WTC11 (cell line): ENCODE measurements at regions not wholly inside any gene's neighbourhood (a gene's known extent, or its start where the extent isn't known, plus 50 kb on each side); places are given as distances from the start of the nearest gene placed in this dataset.

Experiments
- ATAC-seq: fragments of 200-7000 bp; cut with Tn5 transposase; 2 replicates; pipeline ENCODE4 v1.10.0; 2021; ENCODE audit warnings: mild to moderate bottlenecking, moderate library complexity
- CTCF ChIA-PET: fragments of 300-600 bp; sonication (Branson Sonifier 250); formaldehyde crosslinking; loops from one replicate; lab custom pipeline; 2021; ENCODE audit warnings: antibody characterized with exemption; lab: Charles Lee
- POLR2A ChIA-PET: fragments of 350-600 bp; sonication (Branson Sonifier 250); formaldehyde crosslinking; loops from one replicate; lab custom pipeline; 2021; ENCODE audit warnings: antibody characterized with exemption; lab: Charles Lee
- DNase-seq: peaks from one replicate; pipeline ENCODE4 v3.0.0; 2021; ENCODE audit warnings: low spot score
- H3K27ac Mint-ChIP-seq: 2 replicates; pipeline ENCODE4 v1.8.0; 2021; ENCODE audit warnings: mixed read lengths
- H3K27me3 Mint-ChIP-seq: 2 replicates; pipeline ENCODE4 v1.8.0; 2021; ENCODE audit warnings: low read depth, mild to moderate bottlenecking, moderate library complexity, mixed read lengths
- H3K36me3 Mint-ChIP-seq: 2 replicates; pipeline ENCODE4 v1.8.0; 2021; ENCODE audit warnings: mixed read lengths
- H3K4me1 Mint-ChIP-seq: 2 replicates; pipeline ENCODE4 v1.8.0; 2022; ENCODE audit warnings: mixed read lengths
- H3K4me3 Mint-ChIP-seq: 2 replicates; pipeline ENCODE4 v1.8.0; 2021; ENCODE audit warnings: mild to moderate bottlenecking, moderate library complexity, mixed read lengths
- H3K9me3 Mint-ChIP-seq: 2 replicates; pipeline ENCODE4 v1.8.0; 2021; ENCODE audit warnings: mixed read lengths
- ATF1 ChIP-seq: sonication (generic); formaldehyde crosslinking; IDR thresholded peaks from 2 replicates; pipeline ENCODE4 v1.8.1; 2023; ENCODE audit warnings: mild to moderate bottlenecking, moderate library complexity, missing genetic modification reagents
- CBFB ChIP-seq: sonication (generic); formaldehyde crosslinking; IDR thresholded peaks from 2 replicates; pipeline ENCODE4 v1.8.1; 2022; ENCODE audit warnings: mild to moderate bottlenecking, low read depth, missing genetic modification reagents
- CREB1 ChIP-seq: sonication (generic); formaldehyde crosslinking; IDR thresholded peaks from 2 replicates; pipeline ENCODE4 v1.8.0; 2023; ENCODE audit warnings: mild to moderate bottlenecking, missing genetic modification reagents
- FOXJ3 ChIP-seq: sonication (generic); formaldehyde crosslinking; IDR thresholded peaks from 2 replicates; pipeline ENCODE4 v1.9.0; 2021; ENCODE audit warnings: missing genetic modification reagents, mild to moderate bottlenecking, borderline replicate concordance
- FOXP1 ChIP-seq: sonication (generic); formaldehyde crosslinking; IDR thresholded peaks from 2 replicates; pipeline ENCODE4 v1.8.0; 2022; ENCODE audit warnings: missing genetic modification reagents, mild to moderate bottlenecking, moderate library complexity, borderline replicate concordance
- JAZF1 ChIP-seq: fragments of 250-450 bp; sonication (Bioruptor Pico); IDR thresholded peaks from 2 replicates; pipeline ENCODE4 v1.9.0; 2021; ENCODE audit warnings: moderate library complexity, mild to moderate bottlenecking, inconsistent platforms
- RELA ChIP-seq: sonication (generic); formaldehyde crosslinking; IDR thresholded peaks from 2 replicates; pipeline ENCODE4 v1.8.1; 2022; ENCODE audit warnings: missing genetic modification reagents, mild to moderate bottlenecking, borderline replicate concordance
- SOX15 ChIP-seq: fragments of 250-450 bp; sonication (Bioruptor Pico); IDR thresholded peaks from 2 replicates; pipeline ENCODE4 v1.9.0; 2021; ENCODE audit warnings: mild to moderate bottlenecking
- TEAD4 ChIP-seq: sonication (generic); formaldehyde crosslinking; IDR thresholded peaks from 2 replicates; pipeline ENCODE4 v1.8.0; 2022; ENCODE audit warnings: mild to moderate bottlenecking, missing genetic modification reagents
- ZBTB21 ChIP-seq: sonication (generic); formaldehyde crosslinking; IDR thresholded peaks from 2 replicates; pipeline ENCODE4 v1.8.1; 2023; ENCODE audit warnings: mild to moderate bottlenecking, missing genetic modification reagents, borderline replicate concordance
- ZNF219 ChIP-seq: sonication (generic); formaldehyde crosslinking; IDR thresholded peaks from 2 replicates; pipeline ENCODE4 v1.8.0; 2023; ENCODE audit warnings: missing genetic modification reagents, mild to moderate bottlenecking, borderline replicate concordance
- ZNF232 ChIP-seq: sonication (generic); formaldehyde crosslinking; IDR thresholded peaks from 2 replicates; pipeline ENCODE4 v1.8.0; 2022; ENCODE audit warnings: mild to moderate bottlenecking, missing genetic modification reagents
- ZNF396 ChIP-seq: fragments of 250-450 bp; sonication (Bioruptor Pico); IDR thresholded peaks from 2 replicates; pipeline ENCODE4 v1.8.0; 2021; ENCODE audit warnings: mild to moderate bottlenecking, moderate library complexity, borderline replicate concordance
- ZNF671 ChIP-seq: fragments of 250-450 bp; sonication (Bioruptor Pico); IDR thresholded peaks from 2 replicates; pipeline ENCODE4 v1.8.0; 2021; ENCODE audit warnings: mild to moderate bottlenecking
- TF ChIP-seq, protein P1 (sequence below): sonication (generic); formaldehyde crosslinking; IDR thresholded peaks from 2 replicates; pipeline ENCODE4 v1.8.0; 2023; ENCODE audit warnings: missing genetic modification reagents, mild to moderate bottlenecking, borderline replicate concordance
- TF ChIP-seq, protein P2 (sequence below): sonication (generic); formaldehyde crosslinking; IDR thresholded peaks from 2 replicates; pipeline ENCODE4 v1.8.1; 2022; ENCODE audit warnings: missing genetic modification reagents, borderline replicate concordance
- TF ChIP-seq, protein P3 (sequence below): fragments of 200-600 bp; IDR thresholded peaks from 2 replicates; pipeline ENCODE4 v1.8.0; 2022; ENCODE audit warnings: antibody characterized with exemption
- TF ChIP-seq, protein P4 (sequence below): sonication (generic); formaldehyde crosslinking; IDR thresholded peaks from 2 replicates; pipeline ENCODE4 v1.8.1; 2022; ENCODE audit warnings: mild to moderate bottlenecking, missing genetic modification reagents, moderate library complexity, borderline replicate concordance
- TF ChIP-seq, protein P5 (sequence below): sonication (generic); formaldehyde crosslinking; IDR thresholded peaks from 2 replicates; pipeline ENCODE4 v1.8.1; 2022; ENCODE audit warnings: mild to moderate bottlenecking, moderate library complexity, missing genetic modification reagents
- TF ChIP-seq, protein P6 (sequence below): sonication (generic); formaldehyde crosslinking; IDR thresholded peaks from 2 replicates; pipeline ENCODE4 v1.8.0; 2022; ENCODE audit warnings: mild to moderate bottlenecking, missing genetic modification reagents
- TF ChIP-seq, protein P7 (sequence below): fragments of 250-450 bp; sonication (Bioruptor Pico); IDR thresholded peaks from 2 replicates; pipeline ENCODE4 v2.1.2; 2022; ENCODE audit warnings: mild to moderate bottlenecking, moderate library complexity

DNA sequence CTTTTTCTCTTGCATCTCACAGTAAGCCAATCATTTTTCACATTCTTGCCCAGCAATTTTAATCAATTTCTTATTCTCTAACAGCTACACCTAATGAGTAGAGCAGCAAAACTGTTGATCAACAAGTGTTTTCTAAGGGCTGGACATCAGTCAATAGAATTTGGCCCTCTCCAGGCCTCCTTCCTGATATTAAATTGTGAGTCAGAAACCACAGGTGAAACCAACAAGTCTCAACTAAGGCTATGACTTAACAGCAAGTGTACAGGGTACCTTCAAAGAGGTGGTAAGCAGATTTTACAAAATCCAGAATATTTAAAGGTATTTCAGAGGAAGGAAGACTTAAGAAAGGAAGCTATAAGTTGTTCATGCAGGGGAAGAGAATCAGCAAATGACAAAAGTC is 156.5 kb upstream of the ARHGAP24 start (continued):
- TF ChIP-seq, protein P1, sequence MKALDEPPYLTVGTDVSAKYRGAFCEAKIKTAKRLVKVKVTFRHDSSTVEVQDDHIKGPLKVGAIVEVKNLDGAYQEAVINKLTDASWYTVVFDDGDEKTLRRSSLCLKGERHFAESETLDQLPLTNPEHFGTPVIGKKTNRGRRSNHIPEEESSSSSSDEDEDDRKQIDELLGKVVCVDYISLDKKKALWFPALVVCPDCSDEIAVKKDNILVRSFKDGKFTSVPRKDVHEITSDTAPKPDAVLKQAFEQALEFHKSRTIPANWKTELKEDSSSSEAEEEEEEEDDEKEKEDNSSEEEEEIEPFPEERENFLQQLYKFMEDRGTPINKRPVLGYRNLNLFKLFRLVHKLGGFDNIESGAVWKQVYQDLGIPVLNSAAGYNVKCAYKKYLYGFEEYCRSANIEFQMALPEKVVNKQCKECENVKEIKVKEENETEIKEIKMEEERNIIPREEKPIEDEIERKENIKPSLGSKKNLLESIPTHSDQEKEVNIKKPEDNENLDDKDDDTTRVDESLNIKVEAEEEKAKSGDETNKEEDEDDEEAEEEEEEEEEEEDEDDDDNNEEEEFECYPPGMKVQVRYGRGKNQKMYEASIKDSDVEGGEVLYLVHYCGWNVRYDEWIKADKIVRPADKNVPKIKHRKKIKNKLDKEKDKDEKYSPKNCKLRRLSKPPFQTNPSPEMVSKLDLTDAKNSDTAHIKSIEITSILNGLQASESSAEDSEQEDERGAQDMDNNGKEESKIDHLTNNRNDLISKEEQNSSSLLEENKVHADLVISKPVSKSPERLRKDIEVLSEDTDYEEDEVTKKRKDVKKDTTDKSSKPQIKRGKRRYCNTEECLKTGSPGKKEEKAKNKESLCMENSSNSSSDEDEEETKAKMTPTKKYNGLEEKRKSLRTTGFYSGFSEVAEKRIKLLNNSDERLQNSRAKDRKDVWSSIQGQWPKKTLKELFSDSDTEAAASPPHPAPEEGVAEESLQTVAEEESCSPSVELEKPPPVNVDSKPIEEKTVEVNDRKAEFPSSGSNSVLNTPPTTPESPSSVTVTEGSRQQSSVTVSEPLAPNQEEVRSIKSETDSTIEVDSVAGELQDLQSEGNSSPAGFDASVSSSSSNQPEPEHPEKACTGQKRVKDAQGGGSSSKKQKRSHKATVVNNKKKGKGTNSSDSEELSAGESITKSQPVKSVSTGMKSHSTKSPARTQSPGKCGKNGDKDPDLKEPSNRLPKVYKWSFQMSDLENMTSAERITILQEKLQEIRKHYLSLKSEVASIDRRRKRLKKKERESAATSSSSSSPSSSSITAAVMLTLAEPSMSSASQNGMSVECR (CRISPR knock-in tag): no peak
- no peak for TF ChIP-seq ZNF219 (CRISPR knock-in tag)
- TF ChIP-seq ZBTB21 (CRISPR knock-in tag): no peak
- TF ChIP-seq RELA: no peak
- no peak for TF ChIP-seq FOXJ3 (CRISPR knock-in tag)
- TF ChIP-seq ZNF232: no peak
- TF ChIP-seq, protein P2, sequence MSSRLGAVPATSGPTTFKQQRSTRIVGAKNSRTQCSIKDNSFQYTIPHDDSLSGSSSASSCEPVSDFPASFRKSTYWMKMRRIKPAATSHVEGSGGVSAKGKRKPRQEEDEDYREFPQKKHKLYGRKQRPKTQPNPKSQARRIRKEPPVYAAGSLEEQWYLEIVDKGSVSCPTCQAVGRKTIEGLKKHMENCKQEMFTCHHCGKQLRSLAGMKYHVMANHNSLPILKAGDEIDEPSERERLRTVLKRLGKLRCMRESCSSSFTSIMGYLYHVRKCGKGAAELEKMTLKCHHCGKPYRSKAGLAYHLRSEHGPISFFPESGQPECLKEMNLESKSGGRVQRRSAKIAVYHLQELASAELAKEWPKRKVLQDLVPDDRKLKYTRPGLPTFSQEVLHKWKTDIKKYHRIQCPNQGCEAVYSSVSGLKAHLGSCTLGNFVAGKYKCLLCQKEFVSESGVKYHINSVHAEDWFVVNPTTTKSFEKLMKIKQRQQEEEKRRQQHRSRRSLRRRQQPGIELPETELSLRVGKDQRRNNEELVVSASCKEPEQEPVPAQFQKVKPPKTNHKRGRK (CRISPR knock-in tag): no peak

DNA sequence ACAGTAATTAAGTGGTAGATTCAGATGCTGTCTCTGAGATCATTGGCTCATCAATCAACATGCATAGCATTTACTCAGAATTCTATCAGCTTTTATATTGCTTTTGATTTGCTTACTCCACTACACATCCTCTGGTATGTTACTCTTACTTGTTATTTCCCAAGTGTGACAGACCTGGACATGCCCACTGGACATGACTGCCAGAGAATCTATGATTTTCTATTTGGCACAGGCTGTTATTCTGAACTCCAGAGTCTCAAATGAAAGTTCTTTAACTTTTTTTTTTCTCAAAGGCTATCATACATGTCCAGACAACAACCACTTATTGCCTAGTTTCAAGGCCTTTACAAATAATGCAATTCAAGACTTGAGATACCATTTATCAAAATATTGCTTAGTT is 116.1 kb upstream of the ARHGAP24 start:
- ChIA-PET CTCF (interaction anchor here (1.6 kb wide), 1 partner anchor 11 kb away, joined by 3 read pairs; no protein-coding TSS in a partner anchor), POLR2A (no interaction called here)
- TF ChIP-seq, protein P3, sequence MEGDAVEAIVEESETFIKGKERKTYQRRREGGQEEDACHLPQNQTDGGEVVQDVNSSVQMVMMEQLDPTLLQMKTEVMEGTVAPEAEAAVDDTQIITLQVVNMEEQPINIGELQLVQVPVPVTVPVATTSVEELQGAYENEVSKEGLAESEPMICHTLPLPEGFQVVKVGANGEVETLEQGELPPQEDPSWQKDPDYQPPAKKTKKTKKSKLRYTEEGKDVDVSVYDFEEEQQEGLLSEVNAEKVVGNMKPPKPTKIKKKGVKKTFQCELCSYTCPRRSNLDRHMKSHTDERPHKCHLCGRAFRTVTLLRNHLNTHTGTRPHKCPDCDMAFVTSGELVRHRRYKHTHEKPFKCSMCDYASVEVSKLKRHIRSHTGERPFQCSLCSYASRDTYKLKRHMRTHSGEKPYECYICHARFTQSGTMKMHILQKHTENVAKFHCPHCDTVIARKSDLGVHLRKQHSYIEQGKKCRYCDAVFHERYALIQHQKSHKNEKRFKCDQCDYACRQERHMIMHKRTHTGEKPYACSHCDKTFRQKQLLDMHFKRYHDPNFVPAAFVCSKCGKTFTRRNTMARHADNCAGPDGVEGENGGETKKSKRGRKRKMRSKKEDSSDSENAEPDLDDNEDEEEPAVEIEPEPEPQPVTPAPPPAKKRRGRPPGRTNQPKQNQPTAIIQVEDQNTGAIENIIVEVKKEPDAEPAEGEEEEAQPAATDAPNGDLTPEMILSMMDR: no peak
- TF ChIP-seq, protein P4, sequence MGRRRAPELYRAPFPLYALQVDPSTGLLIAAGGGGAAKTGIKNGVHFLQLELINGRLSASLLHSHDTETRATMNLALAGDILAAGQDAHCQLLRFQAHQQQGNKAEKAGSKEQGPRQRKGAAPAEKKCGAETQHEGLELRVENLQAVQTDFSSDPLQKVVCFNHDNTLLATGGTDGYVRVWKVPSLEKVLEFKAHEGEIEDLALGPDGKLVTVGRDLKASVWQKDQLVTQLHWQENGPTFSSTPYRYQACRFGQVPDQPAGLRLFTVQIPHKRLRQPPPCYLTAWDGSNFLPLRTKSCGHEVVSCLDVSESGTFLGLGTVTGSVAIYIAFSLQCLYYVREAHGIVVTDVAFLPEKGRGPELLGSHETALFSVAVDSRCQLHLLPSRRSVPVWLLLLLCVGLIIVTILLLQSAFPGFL (CRISPR knock-in tag): no peak
- TF ChIP-seq ZNF671 (CRISPR knock-in tag) (no peak), JAZF1 (no peak)
- Mint-ChIP-seq H3K27me3 (no peaks in the 10 kb centered on the region), H3K4me1 (no peaks in the 10 kb centered on the region), H3K36me3 (peaks cover 12% of the 10 kb centered on the region), H3K4me3 (no peak overlapping the region), H3K9me3 (peaks cover 21% of the 10 kb centered on the region), H3K27ac (no peak overlapping the region)
- no peak for ATAC-seq
- no peak for DNase-seq

DNA sequence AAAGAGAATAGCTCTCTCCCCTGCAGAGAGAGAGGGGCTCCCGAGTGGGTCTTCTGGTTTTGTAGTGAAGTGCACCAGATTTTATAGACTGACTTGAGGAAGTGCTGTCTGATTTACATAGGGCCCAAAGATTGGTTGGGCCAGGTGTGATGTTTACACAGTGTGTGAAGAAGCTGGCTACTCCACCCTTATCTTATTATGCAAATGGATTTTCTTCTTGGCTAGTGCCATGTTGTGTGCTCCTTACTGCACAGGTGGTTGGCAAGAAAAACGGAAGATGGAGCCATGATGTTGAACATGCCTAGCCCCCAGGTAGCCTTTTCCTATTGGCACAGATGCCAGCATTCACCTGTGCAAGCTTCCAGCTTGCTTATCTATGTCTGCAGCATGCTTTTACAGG is 112.4 kb upstream of the ARHGAP24 start:
- ATAC-seq: no peak
- CTCF ChIA-PET: no interaction called here
- H3K4me1 Mint-ChIP-seq: peaks cover 6% of the 10 kb centered on the region
- H3K27ac Mint-ChIP-seq: no peak overlapping the region
- H3K4me3 Mint-ChIP-seq: no peak overlapping the region
- POLR2A ChIA-PET: no interaction called here
- no peaks in the 10 kb centered on the region for H3K27me3 Mint-ChIP-seq
- H3K36me3 Mint-ChIP-seq: peaks cover 12% of the 10 kb centered on the region
- peaks cover 21% of the 10 kb centered on the region for H3K9me3 Mint-ChIP-seq
- DNase-seq: no peak
- TF ChIP-seq CREB1 (CRISPR knock-in tag) (no peak), FOXP1 (CRISPR knock-in tag) (no peak), CBFB (CRISPR knock-in tag) (no peak), TEAD4 (CRISPR knock-in tag) (no peak), ZNF396 (CRISPR knock-in tag) (no peak), JAZF1 (no peak), ATF1 (CRISPR knock-in tag) (no peak), SOX15 (CRISPR knock-in tag) (no peak)
- TF ChIP-seq, protein P5, sequence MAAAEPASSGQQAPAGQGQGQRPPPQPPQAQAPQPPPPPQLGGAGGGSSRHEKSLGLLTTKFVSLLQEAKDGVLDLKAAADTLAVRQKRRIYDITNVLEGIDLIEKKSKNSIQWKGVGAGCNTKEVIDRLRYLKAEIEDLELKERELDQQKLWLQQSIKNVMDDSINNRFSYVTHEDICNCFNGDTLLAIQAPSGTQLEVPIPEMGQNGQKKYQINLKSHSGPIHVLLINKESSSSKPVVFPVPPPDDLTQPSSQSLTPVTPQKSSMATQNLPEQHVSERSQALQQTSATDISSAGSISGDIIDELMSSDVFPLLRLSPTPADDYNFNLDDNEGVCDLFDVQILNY (CRISPR knock-in tag): no peak
- TF ChIP-seq, protein P6, sequence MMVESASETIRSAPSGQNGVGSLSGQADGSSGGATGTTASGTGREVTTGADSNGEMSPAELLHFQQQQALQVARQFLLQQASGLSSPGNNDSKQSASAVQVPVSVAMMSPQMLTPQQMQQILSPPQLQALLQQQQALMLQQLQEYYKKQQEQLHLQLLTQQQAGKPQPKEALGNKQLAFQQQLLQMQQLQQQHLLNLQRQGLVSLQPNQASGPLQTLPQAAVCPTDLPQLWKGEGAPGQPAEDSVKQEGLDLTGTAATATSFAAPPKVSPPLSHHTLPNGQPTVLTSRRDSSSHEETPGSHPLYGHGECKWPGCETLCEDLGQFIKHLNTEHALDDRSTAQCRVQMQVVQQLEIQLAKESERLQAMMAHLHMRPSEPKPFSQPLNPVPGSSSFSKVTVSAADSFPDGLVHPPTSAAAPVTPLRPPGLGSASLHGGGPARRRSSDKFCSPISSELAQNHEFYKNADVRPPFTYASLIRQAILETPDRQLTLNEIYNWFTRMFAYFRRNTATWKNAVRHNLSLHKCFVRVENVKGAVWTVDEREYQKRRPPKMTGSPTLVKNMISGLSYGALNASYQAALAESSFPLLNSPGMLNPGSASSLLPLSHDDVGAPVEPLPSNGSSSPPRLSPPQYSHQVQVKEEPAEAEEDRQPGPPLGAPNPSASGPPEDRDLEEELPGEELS (CRISPR knock-in tag): no peak
- TF ChIP-seq, protein P7, sequence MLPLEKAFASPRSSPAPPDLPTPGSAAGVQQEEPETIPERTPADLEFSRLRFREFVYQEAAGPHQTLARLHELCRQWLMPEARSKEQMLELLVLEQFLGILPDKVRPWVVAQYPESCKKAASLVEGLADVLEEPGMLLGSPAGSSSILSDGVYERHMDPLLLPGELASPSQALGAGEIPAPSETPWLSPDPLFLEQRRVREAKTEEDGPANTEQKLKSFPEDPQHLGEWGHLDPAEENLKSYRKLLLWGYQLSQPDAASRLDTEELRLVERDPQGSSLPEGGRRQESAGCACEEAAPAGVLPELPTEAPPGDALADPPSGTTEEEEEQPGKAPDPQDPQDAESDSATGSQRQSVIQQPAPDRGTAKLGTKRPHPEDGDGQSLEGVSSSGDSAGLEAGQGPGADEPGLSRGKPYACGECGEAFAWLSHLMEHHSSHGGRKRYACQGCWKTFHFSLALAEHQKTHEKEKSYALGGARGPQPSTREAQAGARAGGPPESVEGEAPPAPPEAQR (CRISPR knock-in tag): no peak
